ENCODE measurements at regions not wholly inside any gene's neighbourhood (a gene's known extent, or its start where the extent isn't known, plus 50 kb on each side); places are given as distances from the start of the nearest gene placed in this dataset.
"Not testable (repeated sequence)": the region's sequence is repeated elsewhere in the genome, so short reads cannot be mapped to it uniquely, and the experiment has no call there.

GRCh38 chr3:147119346-147119745, 287.0 kb downstream of the ZIC4 start:
- Histone ChIP-seq H3K4me3 (no peak overlapping the region), H3K9me3 (no peaks in the 10 kb centered on the region), H3K4me1 (no peaks in the 10 kb centered on the region), H3K27me3 (ENCODE audit: low read depth) (peaks cover 3% of the 10 kb centered on the region; the same call in 1 of the 2 replicates), H3K36me3 (replicated peaks) (no peaks in the 10 kb centered on the region)
- DNase-seq (ENCODE audit: low spot score in 2 of 2) = no peak
- in situ Hi-C loops (cut with MboI; ENCODE audit: low sequenced_read_pairs) = no loop called here

- no peaks in the 10 kb centered on the region for H3K9me3 ChIP-seq
- in situ Hi-C loops (cut with MboI; ENCODE audit: low sequenced_read_pairs) = no loop called here
Measured at GRCh38 chr3:147118611-147119010, 287.7 kb downstream of the ZIC4 start.

GRCh38 chr3:147117631-147118030, 288.7 kb downstream of the ZIC4 start:
- H3K4me1 ChIP-seq = no peaks in the 10 kb centered on the region
- H3K4me3 ChIP-seq = no peak overlapping the region
- no peak for DNase-seq (ENCODE audit: low spot score in 2 of 2)
- no peaks in the 10 kb centered on the region for H3K9me3 ChIP-seq
- H3K36me3 ChIP-seq (replicated peaks) = no peaks in the 10 kb centered on the region
- in situ Hi-C loops (cut with MboI; ENCODE audit: low sequenced_read_pairs) = no loop called here
- H3K27me3 ChIP-seq (ENCODE audit: low read depth) = peaks cover 3% of the 10 kb centered on the region; the same call in 1 of the 2 replicates

More at GRCh38 chr3:147118611-147119010, 287.7 kb downstream of the ZIC4 start:
- no peaks in the 10 kb centered on the region for H3K36me3 ChIP-seq (replicated peaks)
- H3K27me3 ChIP-seq (ENCODE audit: low read depth) = peaks cover 3% of the 10 kb centered on the region; the same call in 1 of the 2 replicates
- no peak overlapping the region for H3K4me3 ChIP-seq
- no peaks in the 10 kb centered on the region for H3K4me1 ChIP-seq
- no peak for DNase-seq (ENCODE audit: low spot score in 2 of 2)

- H3K27me3 ChIP-seq (ENCODE audit: low read depth) = peaks cover 3% of the 10 kb centered on the region; the same call in 1 of the 2 replicates
- H3K36me3 ChIP-seq (replicated peaks) = no peaks in the 10 kb centered on the region
- no peaks in the 10 kb centered on the region for H3K4me1 ChIP-seq
- H3K4me3 ChIP-seq = no peak overlapping the region
- DNase-seq (ENCODE audit: low spot score in 2 of 2) = no peak
- in situ Hi-C loops (cut with MboI; ENCODE audit: low sequenced_read_pairs) = no loop called here
- H3K9me3 ChIP-seq = no peaks in the 10 kb centered on the region
Measured at GRCh38 chr3:147113293-147114044, 292.9 kb downstream of the ZIC4 start.

DNA sequence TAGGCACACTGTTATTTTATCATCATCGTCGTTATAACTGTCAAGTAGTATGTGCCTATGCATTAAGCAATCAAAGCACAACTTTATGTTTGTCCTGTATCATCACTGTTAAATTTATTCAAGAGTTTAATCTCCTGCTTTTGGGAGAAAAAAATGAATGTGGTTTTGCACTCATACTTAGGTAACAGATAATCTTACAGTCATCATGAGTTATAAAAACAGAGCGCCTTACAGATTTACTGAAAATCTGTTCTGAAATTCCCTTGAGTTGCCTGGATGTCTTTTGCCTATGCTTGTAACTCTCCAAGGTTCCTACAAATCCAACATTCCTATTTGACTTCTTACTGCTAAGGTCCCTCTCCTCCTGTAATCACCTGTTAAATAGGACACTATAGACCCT, 307.3 kb downstream of the ZIC4 start:
- Histone ChIP-seq H3K4me3 (no peak overlapping the region), H3K27me3 (ENCODE audit: low read depth) (no peaks in the 10 kb centered on the region), H3K36me3 (replicated peaks) (no peaks in the 10 kb centered on the region), H3K4me1 (no peaks in the 10 kb centered on the region), H3K9me3 (no peaks in the 10 kb centered on the region)
- in situ Hi-C loops (cut with MboI; ENCODE audit: low sequenced_read_pairs) = no loop called here
- no peak for DNase-seq (ENCODE audit: low spot score in 2 of 2)

DNA sequence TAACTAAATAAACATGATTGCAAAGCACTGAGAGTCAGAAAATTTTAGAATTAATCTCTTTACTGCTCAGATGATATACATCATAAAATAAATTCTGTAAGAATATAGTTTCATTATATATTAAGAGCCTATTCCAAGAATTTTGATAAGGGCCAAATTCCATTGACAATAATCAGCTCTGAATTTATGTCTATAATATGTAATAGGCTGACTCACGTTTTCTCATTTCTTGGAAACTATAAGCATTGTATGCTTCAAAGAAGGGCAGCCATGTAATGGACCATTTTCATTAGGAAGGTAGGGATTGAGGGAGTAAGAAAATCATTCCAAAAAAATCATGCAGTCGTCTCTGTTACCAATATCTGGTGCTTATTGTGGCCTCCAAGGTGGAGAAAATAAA, 315.9 kb downstream of the ZIC4 start:
- no peak for DNase-seq (ENCODE audit: low spot score in 2 of 2)
- in situ Hi-C loops (cut with MboI; ENCODE audit: low sequenced_read_pairs) = no loop called here
- H3K36me3 ChIP-seq (replicated peaks) = no peaks in the 10 kb centered on the region
- no peak overlapping the region for H3K4me3 ChIP-seq
- H3K27me3 ChIP-seq (ENCODE audit: low read depth) = no peaks in the 10 kb centered on the region
- H3K9me3 ChIP-seq = no peaks in the 10 kb centered on the region
- H3K4me1 ChIP-seq = no peaks in the 10 kb centered on the region

DNA sequence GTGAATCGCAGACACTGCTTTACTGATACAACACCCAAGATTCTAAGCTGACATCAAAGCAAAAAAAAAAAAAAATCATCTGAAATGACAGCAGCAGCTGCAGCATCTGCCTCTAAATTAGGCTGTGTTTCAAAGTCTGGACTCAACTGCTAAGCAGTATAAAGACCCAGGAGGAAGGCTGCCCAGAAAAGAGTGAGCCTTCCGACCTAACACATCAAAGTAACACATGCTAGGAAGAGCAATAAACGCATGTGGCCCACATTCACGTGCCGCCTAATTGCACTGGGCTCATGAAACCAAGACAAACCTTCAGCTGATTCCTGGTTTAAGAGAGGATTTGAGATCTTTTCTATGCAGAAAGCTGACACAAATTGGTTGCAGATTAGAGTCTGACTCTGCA, 317.1 kb downstream of the ZIC4 start:
- no peak overlapping the region for H3K4me3 ChIP-seq
- no peaks in the 10 kb centered on the region for H3K27me3 ChIP-seq (ENCODE audit: low read depth)
- H3K36me3 ChIP-seq (replicated peaks) = no peaks in the 10 kb centered on the region
- DNase-seq (ENCODE audit: low spot score in 2 of 2) = no peak
- in situ Hi-C loops (cut with MboI; ENCODE audit: low sequenced_read_pairs) = no loop called here
- no peaks in the 10 kb centered on the region for H3K9me3 ChIP-seq
- H3K4me1 ChIP-seq = no peaks in the 10 kb centered on the region

- in situ Hi-C loops (cut with MboI; ENCODE audit: low sequenced_read_pairs); H3K36me3 ChIP-seq (replicated peaks); H3K9me3 ChIP-seq; H3K4me1 ChIP-seq; DNase-seq (ENCODE audit: low spot score in 2 of 2); H3K4me3 ChIP-seq; H3K27me3 ChIP-seq (ENCODE audit: low read depth): not testable (repeated sequence)
Measured at GRCh38 chr3:147059500-147059899, 346.8 kb downstream of the ZIC4 start.

- DNase-seq (ENCODE audit: low spot score in 2 of 2) = no peak
- Histone ChIP-seq H3K4me3 (no peak overlapping the region), H3K27me3 (ENCODE audit: low read depth) (no peaks in the 10 kb centered on the region), H3K4me1 (no peaks in the 10 kb centered on the region), H3K9me3 (no peaks in the 10 kb centered on the region), H3K36me3 (replicated peaks) (no peaks in the 10 kb centered on the region)
- in situ Hi-C loops (cut with MboI; ENCODE audit: low sequenced_read_pairs) = no loop called here
Measured at GRCh38 chr3:147049821-147050220, 356.5 kb downstream of the ZIC4 start.

- no peak for DNase-seq (ENCODE audit: low spot score in 2 of 2)
- no peaks in the 10 kb centered on the region for H3K27me3 ChIP-seq (ENCODE audit: low read depth)
- H3K9me3 ChIP-seq = no peaks in the 10 kb centered on the region
- H3K36me3 ChIP-seq (replicated peaks) = no peaks in the 10 kb centered on the region
- no peaks in the 10 kb centered on the region for H3K4me1 ChIP-seq
- in situ Hi-C loops (cut with MboI; ENCODE audit: low sequenced_read_pairs) = no loop called here
- no peak overlapping the region for H3K4me3 ChIP-seq
Measured at GRCh38 chr3:147049305-147049704, 357.0 kb downstream of the ZIC4 start.

- Histone ChIP-seq H3K4me3 (no peak overlapping the region), H3K27me3 (ENCODE audit: low read depth) (no peaks in the 10 kb centered on the region), H3K9me3 (no peaks in the 10 kb centered on the region), H3K36me3 (replicated peaks) (no peaks in the 10 kb centered on the region), H3K4me1 (no peaks in the 10 kb centered on the region)
- DNase-seq (ENCODE audit: low spot score in 2 of 2) = no peak
- in situ Hi-C loops (cut with MboI; ENCODE audit: low sequenced_read_pairs) = no loop called here
Measured at GRCh38 chr3:147046916-147047315, 359.4 kb downstream of the ZIC4 start.

DNA sequence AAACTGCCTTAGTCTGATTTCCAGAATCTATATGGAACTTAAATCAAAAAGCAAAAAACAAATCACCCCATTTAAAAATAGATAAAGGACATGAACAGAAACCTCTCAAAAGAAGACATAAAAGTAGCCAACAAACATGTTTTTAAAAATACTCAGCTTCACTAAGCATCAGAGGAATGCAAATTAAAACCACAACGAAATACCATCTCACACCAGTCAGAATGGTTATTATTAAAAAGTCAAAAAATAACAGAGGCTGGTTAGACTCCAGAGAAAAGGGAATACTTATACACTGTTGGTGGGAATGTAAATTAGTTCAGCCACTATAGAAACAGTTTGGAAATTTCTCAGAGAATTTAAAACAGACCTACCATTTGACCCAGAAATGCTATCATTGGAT, 367.9 kb downstream of the ZIC4 start:
- Histone ChIP-seq H3K4me3 (no peak overlapping the region), H3K9me3 (no peaks in the 10 kb centered on the region; the same call in 1 of the 2 replicates), H3K27me3 (ENCODE audit: low read depth) (no peaks in the 10 kb centered on the region), H3K36me3 (replicated peaks) (no peaks in the 10 kb centered on the region), H3K4me1 (no peaks in the 10 kb centered on the region)
- in situ Hi-C loops (cut with MboI; ENCODE audit: low sequenced_read_pairs) = no loop called here
- no peak for DNase-seq (ENCODE audit: low spot score in 2 of 2)

- H3K4me1 ChIP-seq = no peaks in the 10 kb centered on the region
- H3K27me3 ChIP-seq (ENCODE audit: low read depth) = no peaks in the 10 kb centered on the region
- no peak overlapping the region for H3K4me3 ChIP-seq
- H3K36me3 ChIP-seq (replicated peaks) = no peaks in the 10 kb centered on the region
- H3K9me3 ChIP-seq = no peaks in the 10 kb centered on the region; the same call in 1 of the 2 replicates
- DNase-seq (ENCODE audit: low spot score in 2 of 2) = no peak
- in situ Hi-C loops (cut with MboI; ENCODE audit: low sequenced_read_pairs) = no loop called here
Measured at GRCh38 chr3:147034359-147034758, 372.0 kb downstream of the ZIC4 start.

GRCh38 chr3:147030274-147030673, 376.1 kb downstream of the ZIC4 start:
- H3K27me3 ChIP-seq (ENCODE audit: low read depth) = no peaks in the 10 kb centered on the region; the same call in 1 of the 2 replicates
- H3K4me3 ChIP-seq = no peak overlapping the region
- no peaks in the 10 kb centered on the region for H3K36me3 ChIP-seq (replicated peaks)
- no peaks in the 10 kb centered on the region for H3K4me1 ChIP-seq
- no peaks in the 10 kb centered on the region for H3K9me3 ChIP-seq
- in situ Hi-C loops (cut with MboI; ENCODE audit: low sequenced_read_pairs) = no loop called here
- no peak for DNase-seq (ENCODE audit: low spot score in 2 of 2)

- H3K4me1 ChIP-seq = no peaks in the 10 kb centered on the region
- no peaks in the 10 kb centered on the region for H3K27me3 ChIP-seq (ENCODE audit: low read depth)
- DNase-seq (ENCODE audit: low spot score in 2 of 2) = peak in 1 of 2 experiments; percentile 51
- no peak overlapping the region for H3K4me3 ChIP-seq
- H3K9me3 ChIP-seq = no peaks in the 10 kb centered on the region
- H3K36me3 ChIP-seq (replicated peaks) = no peaks in the 10 kb centered on the region
- in situ Hi-C loops (cut with MboI; ENCODE audit: low sequenced_read_pairs) = no loop called here
Measured at GRCh38 chr3:147015334-147015733, 391.0 kb downstream of the ZIC4 start.
